NCI-H1048 (cell line): ENCODE measurements at regions not wholly inside any gene's neighbourhood (a gene's known extent, or its start where the extent isn't known, plus 50 kb on each side); places are given as distances from the start of the nearest gene placed in this dataset.
"Not testable (repeated sequence)": the region's sequence is repeated elsewhere in the genome, so short reads cannot be mapped to it uniquely, and the experiment has no call there.

Source experiments
- DNase-seq: peaks from one replicate; lab custom pipeline; 2025; lab: John Stamatoyannopoulos, UW

GRCh38 chr9:19656704-19657103 lies 132.1 kb downstream of the SLC24A2 start:
- DNase-seq: no peak

- DNase-seq: no peak
Measured at GRCh38 chr9:19651681-19652080, 137.2 kb downstream of the SLC24A2 start.

GRCh38 chr9:19650312-19650711 lies 138.5 kb downstream of the SLC24A2 start:
- DNase-seq: no peak

- no peak for DNase-seq
Measured at GRCh38 chr9:19649336-19650041, 139.3 kb downstream of the SLC24A2 start.

GRCh38 chr9:19648672-19649071 lies 140.2 kb downstream of the SLC24A2 start:
- no peak for DNase-seq

GRCh38 chr9:19643875-19644274 lies 145.0 kb downstream of the SLC24A2 start:
- DNase-seq: no peak

GRCh38 chr9:19642256-19642655 lies 146.6 kb downstream of the SLC24A2 start:
- DNase-seq: no peak

- DNase-seq: no peak
Measured at GRCh38 chr9:19641046-19641445, 147.8 kb downstream of the SLC24A2 start.

- DNase-seq: no peak
Measured at GRCh38 chr9:19640014-19640413, 148.8 kb downstream of the SLC24A2 start.

GRCh38 chr9:19637084-19637483 lies 151.8 kb downstream of the SLC24A2 start:
- no peak for DNase-seq

GRCh38 chr9:19634881-19635280 lies 154.0 kb downstream of the SLC24A2 start:
- no peak for DNase-seq

GRCh38 chr9:19631181-19631580 lies 157.7 kb downstream of the SLC24A2 start:
- no peak for DNase-seq

GRCh38 chr9:19630760-19631159 lies 158.1 kb downstream of the SLC24A2 start:
- no peak for DNase-seq

GRCh38 chr9:19629488-19629887 lies 159.3 kb downstream of the SLC24A2 start:
- DNase-seq: no peak

GRCh38 chr9:19625426-19625825 lies 163.4 kb downstream of the SLC24A2 start:
- not testable (repeated sequence) for DNase-seq

GRCh38 chr9:19624519-19624918 lies 164.3 kb downstream of the SLC24A2 start:
- no peak for DNase-seq

GRCh38 chr9:19623941-19624340 lies 164.9 kb downstream of the SLC24A2 start:
- DNase-seq: no peak

- DNase-seq: no peak
Measured at GRCh38 chr9:19620326-19620725, 168.5 kb downstream of the SLC24A2 start.

GRCh38 chr9:19619221-19619620 lies 169.6 kb downstream of the SLC24A2 start:
- no peak for DNase-seq

- DNase-seq: no peak
Measured at GRCh38 chr9:19618816-19619215, 170.0 kb downstream of the SLC24A2 start.

GRCh38 chr9:19615036-19615624 lies 173.7 kb downstream of the SLC24A2 start:
- no peak for DNase-seq

GRCh38 chr9:19614294-19614693 lies 174.5 kb downstream of the SLC24A2 start:
- DNase-seq: no peak

GRCh38 chr9:19600538-19600937 lies 188.3 kb downstream of the SLC24A2 start:
- DNase-seq: no peak

- DNase-seq: no peak
Measured at GRCh38 chr9:19598722-19599121, 189.9 kb downstream of the ACER2 start.
